ENCODE measurements at regions not wholly inside any gene's neighbourhood (a gene's known extent, or its start where the extent isn't known, plus 50 kb on each side); places are given as distances from the start of the nearest gene placed in this dataset.

DNA sequence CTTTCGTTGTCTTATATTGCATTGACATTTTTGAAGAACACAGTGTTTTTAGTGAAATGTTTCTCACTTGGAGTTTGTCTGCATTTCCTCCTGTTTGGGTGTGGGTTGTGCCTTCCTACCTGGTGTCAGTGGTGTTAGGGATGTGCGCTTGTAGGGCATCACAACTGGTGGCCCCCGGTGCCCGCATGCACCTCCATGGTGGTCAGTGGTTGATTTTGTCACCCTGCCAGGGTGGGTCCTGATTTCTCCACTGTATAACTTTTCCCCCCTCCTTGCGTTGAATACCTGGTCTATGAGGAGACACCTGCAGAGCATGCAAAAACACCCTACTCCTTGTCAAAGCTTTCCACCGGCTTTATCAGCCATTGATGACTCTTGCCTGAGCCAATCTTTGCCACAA lies 132.9 kb downstream of the BARX1 start:
- no peak for TF ChIP-seq POLR2A (IDR thresholded peaks at IDR 0.05)
- no peak for TF ChIP-seq EP300 (IDR thresholded peaks at IDR 0.05)
- TF ChIP-seq, protein P1, sequence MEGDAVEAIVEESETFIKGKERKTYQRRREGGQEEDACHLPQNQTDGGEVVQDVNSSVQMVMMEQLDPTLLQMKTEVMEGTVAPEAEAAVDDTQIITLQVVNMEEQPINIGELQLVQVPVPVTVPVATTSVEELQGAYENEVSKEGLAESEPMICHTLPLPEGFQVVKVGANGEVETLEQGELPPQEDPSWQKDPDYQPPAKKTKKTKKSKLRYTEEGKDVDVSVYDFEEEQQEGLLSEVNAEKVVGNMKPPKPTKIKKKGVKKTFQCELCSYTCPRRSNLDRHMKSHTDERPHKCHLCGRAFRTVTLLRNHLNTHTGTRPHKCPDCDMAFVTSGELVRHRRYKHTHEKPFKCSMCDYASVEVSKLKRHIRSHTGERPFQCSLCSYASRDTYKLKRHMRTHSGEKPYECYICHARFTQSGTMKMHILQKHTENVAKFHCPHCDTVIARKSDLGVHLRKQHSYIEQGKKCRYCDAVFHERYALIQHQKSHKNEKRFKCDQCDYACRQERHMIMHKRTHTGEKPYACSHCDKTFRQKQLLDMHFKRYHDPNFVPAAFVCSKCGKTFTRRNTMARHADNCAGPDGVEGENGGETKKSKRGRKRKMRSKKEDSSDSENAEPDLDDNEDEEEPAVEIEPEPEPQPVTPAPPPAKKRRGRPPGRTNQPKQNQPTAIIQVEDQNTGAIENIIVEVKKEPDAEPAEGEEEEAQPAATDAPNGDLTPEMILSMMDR (IDR thresholded peaks at IDR 0.05), result no peak
- Histone ChIP-seq H3K4me3 (no peak overlapping the region), H3K9me3 (peaks cover 0 to 25% (median 0%) of the 10 kb centered on the region in 4 donors), H3K4me1 (no peaks in the 10 kb centered on the region), H3K27ac (no peak overlapping the region), H3K36me3 (no peaks in the 10 kb centered on the region), H3K27me3 (peaks cover 0 to 14% of the 10 kb centered on the region in 2 donors)
- no peak for DNase-seq (ENCODE audit: low spot score in 2 of 2)
- WGBS, 2 donors, result 90 to 94% methylated on average over 6 of the region's 6 CpGs

DNA sequence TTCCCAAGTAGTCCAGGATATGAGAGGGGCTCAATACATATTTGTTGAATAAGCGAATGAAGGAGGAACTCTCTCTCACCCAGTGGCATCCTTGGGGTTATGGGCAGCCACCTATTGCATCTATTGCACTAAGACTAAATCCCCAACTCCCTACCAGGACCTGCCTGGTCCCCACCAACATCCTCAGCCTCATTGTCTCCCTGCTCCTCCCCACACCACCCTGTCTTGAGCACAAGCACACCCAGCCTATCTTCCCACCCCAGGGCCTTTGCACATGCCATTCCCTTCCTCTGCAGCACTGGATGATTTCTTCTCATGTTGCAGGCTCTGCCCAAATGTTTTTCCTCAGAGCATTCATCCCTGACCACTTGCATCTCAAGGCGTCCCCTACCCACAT lies 133.8 kb downstream of the BARX1 start:
- H3K36me3 ChIP-seq, result no peaks in the 10 kb centered on the region
- no peak for TF ChIP-seq POLR2A (IDR thresholded peaks at IDR 0.05)
- no peak for TF ChIP-seq EP300 (IDR thresholded peaks at IDR 0.05)
- TF ChIP-seq, protein P1 (IDR thresholded peaks at IDR 0.05), result no peak

DNA sequence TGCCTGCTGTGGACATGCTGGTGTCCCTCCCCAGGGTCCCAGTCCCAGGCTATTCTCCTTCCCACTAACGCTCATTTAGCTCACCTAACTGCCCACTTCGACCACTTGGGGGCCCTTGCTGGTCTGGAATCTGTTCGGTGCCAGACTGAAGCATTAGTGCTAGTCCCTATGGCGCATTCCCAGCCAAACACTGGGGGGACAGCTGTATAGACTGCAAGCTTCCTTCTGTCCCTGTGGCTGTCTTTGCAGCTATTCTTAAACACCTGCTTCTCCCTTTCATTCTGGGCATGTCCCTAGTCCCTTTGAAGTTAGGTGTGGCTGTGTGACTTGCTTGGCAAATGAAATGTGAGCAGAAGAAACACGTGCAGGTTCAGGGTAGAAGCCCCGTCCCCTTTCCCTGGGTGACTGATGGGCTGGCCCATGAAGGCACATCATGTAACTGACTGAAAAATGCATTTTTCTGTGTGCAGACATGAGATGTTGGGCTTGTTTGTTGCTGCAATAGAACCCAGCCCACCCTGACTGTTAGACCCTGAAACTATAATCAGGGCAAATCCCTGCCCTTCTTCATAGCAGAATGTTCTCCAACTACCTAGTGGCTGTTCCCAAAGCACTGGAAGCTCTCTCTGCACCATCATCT lies 134.4 kb downstream of the BARX1 start:
- TF ChIP-seq POLR2A (IDR thresholded peaks at IDR 0.05) (no peak), EP300 (IDR thresholded peaks at IDR 0.05) (no peak)
- TF ChIP-seq, protein P1 (IDR thresholded peaks at IDR 0.05), result no peak
- Histone ChIP-seq H3K4me1 (no peaks in the 10 kb centered on the region), H3K27ac (no peak overlapping the region), H3K36me3 (no peaks in the 10 kb centered on the region), H3K4me3 (no peak overlapping the region), H3K27me3 (no peaks in the 10 kb centered on the region), H3K9me3 (peaks cover 0 to 25% (median 0%) of the 10 kb centered on the region in 4 donors)
- no peak for DNase-seq (ENCODE audit: low spot score in 2 of 2)
- 48% methylated on average over 6 of the region's 6 CpGs for WGBS, 2 donors

More for the DNA sequence above, 133.8 kb downstream of the BARX1 start:
- H3K27ac ChIP-seq, result no peak overlapping the region
- H3K4me1 ChIP-seq, result no peaks in the 10 kb centered on the region
- H3K27me3 ChIP-seq, result peaks cover 0 to 4% of the 10 kb centered on the region in 2 donors
- 83 to 90% methylated on average over 2 of the region's 2 CpGs for WGBS, 2 donors
- H3K4me3 ChIP-seq, result no peak overlapping the region
- no peak for DNase-seq (ENCODE audit: low spot score in 2 of 2)
- H3K9me3 ChIP-seq, result peaks cover 0 to 25% (median 0%) of the 10 kb centered on the region in 4 donors

DNA sequence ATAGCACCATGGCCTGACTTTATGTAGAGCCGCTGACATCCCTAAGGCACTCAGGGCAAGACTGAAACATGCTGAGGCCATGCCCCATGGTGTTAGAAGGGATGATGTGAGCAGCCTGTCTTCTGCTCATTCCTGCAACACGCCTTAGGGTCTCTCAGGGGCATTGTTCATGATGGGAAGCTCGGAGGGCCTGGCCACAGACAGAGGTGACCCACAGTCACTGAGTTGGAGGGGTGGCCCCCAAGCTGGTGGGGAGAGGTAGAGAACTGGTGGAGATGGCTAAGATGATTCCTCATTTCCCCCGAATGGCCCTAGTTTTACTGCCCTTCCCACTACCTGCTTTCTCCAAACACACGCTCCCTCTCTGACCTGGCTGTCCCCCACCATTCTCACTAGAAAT lies 135.2 kb downstream of the BARX1 start:
- 71 to 83% methylated on average over 5 of the region's 5 CpGs for WGBS, 2 donors
- Histone ChIP-seq H3K36me3 (no peaks in the 10 kb centered on the region), H3K4me1 (no peaks in the 10 kb centered on the region), H3K27ac (no peak overlapping the region), H3K9me3 (peaks cover 0 to 25% (median 0%) of the 10 kb centered on the region in 4 donors), H3K4me3 (no peak overlapping the region), H3K27me3 (no peaks in the 10 kb centered on the region)
- TF ChIP-seq, protein P1 (IDR thresholded peaks at IDR 0.05), result no peak
- TF ChIP-seq POLR2A (IDR thresholded peaks at IDR 0.05) (no peak), EP300 (IDR thresholded peaks at IDR 0.05) (no peak)
- DNase-seq (ENCODE audit: low spot score in 2 of 2), result no peak

DNA sequence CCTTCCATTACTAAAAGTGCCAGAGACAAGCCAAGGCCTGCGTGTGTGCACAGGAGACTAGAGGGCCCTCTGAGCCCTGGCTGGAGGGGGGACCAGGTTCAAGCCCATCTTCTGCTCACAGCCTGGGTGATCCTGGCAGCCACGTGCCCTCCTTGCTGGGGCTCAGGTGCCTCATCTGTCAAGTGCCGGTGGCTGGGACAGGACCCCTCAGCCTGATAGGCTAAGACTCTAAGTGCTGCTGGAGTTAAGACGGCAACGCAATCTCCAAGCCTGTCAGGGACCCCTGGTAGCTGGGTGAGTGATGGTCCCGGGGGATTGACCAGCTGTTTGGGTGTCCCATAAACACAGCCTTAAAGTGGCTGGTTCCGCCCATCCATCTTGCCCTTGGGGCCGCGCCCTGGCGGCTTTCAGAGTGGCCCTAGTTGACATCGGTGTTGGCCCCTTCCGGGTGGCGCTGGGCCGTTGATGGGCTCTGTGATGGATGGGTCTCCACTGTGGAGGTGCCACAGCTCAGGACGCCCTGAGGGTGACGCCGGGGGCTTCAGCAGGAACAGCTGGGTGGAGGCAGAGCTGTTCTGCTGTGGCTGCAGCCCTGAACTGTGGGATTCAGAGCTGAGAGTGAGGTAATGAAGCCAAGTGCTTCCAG lies 136.2 kb downstream of the BARX1 start:
- no peak overlapping the region for H3K4me3 ChIP-seq
- peaks cover 0 to 25% (median 0%) of the 10 kb centered on the region in 4 donors for H3K9me3 ChIP-seq
- WGBS, 2 donors, result 67 to 81% methylated on average over 12 to 15 of the region's 17 CpGs
- no peaks in the 10 kb centered on the region for H3K36me3 ChIP-seq
- TF ChIP-seq, protein P1 (IDR thresholded peaks at IDR 0.05), result no peak
- no peaks in the 10 kb centered on the region for H3K27me3 ChIP-seq
- no peak overlapping the region for H3K27ac ChIP-seq
- DNase-seq (ENCODE audit: low spot score in 2 of 2), result no peak
- no peaks in the 10 kb centered on the region for H3K4me1 ChIP-seq
